GM18498 (cell line): ENCODE measurements at regions not wholly inside any gene's neighbourhood (a gene's known extent, or its start where the extent isn't known, plus 50 kb on each side); places are given as distances from the start of the nearest gene placed in this dataset.

Source experiments
- ATAC-seq: cut with Tn5 transposase; IDR thresholded peaks from one replicate; pipeline ENCODE4 v1.9.1; 2021; ENCODE audit warnings: mild to moderate bottlenecking, moderate library complexity; ENCODE audit not compliant: unreplicated experiment

DNA sequence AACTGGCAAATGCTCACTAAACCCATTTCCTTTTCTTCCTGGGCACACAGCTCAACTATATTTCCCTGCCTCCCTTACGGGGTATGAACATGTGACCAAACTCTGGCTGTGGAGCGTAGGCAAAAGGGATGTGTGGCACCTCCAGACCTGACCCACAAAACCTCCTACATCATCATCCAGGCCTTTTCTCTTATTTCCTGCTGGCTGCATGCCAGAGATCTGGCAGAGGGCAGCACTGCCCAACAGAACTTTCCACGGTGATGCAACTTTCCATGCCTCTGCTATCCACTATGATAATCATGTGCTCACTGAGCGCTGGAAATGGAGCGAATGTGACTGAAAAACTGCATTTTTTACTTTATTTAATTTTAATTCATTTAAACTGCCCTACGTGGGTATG, 99.6 kb upstream of the CACNA1E start:
- ATAC-seq: no peak

DNA sequence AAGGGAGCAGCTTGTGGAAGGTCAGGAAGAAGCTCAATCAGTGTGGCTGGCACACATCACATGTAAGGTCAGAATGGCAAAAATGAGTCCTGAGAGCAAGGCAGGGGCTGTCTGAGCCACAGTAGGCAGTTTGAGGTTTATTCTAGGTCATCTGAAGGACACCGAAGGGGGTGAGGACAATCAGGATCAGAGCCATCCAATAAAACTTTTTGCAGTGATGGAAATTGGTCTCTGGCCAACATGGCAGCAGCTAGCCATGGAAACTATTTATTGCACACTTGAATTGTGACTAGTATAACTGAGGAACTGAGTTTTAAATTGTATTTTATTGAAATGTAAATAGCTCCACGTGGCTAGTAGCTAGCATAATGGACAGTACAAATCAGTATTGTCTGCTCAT, 97.0 kb upstream of the CACNA1E start:
- no peak for ATAC-seq

DNA sequence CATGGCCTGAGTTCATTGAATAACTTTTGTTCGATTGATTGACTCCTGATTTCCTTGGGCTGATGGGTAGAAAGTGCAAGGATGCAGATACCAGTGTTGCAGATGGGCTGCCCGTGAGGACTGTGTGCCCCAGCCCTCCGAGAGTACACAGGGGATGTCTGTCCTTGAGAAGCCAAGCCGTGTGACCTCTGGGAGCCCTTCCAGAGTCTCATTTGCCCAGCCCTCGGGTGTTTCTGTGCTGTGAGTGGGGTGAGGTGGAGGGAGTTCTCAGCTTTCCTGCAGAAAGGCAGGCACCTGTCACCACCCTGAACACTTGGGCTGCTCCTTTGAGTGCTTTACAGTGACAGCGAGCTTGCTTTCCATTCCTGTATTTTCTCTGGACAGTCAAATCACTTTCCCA, 96.4 kb upstream of the CACNA1E start:
- no peak for ATAC-seq

DNA sequence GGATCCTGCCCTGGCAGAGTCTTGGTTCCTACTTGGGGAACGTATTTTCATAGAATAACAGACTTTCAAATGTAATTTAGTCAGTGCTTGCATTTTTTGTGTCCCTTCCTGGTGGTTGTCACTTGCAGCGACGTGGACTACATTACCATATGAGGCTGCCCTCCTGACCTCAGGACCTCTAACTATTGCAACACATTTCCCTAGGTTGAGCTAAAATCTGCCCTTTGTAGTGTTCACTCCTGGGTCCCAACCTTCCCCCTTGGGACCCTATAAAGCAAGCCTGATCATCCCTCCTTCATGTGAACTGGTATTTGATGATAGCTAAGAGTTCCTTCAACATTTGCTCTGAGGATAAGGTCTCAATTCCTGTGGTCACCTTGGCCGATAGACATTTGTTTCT, 95.6 kb upstream of the CACNA1E start:
- ATAC-seq: no peak

DNA sequence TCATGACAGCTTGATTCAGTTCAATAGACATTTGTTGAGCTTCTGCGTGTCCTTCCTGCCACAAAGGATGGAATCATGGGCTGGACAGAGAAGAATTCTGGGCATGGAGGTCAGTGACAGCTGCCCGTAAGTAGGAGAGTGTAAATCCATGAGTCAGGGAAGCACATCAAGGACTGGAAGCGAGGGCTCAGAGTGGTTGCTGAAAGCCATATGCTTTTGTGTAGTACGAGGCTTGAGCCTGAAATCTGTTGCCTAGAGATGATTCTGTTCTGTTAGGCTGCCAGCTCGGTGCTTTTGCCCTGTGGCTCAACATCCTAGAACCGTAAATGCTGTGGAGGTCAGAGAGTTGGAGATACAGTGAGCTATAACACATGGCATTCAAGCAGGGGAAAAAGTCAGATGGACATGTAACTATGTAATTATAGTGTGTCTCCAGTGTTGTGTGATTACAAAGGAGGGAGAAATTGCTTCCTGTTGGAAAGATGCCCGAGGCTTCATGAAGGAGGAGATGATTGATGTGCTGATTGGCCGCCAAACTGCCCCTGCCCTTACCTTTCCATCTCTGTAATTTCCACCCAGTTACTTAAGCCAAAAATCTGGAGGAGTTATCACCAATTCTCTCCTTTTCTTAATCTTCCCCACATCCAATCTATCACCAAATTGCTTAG, 92.8 kb upstream of the CACNA1E start:
- ATAC-seq: no peak

DNA sequence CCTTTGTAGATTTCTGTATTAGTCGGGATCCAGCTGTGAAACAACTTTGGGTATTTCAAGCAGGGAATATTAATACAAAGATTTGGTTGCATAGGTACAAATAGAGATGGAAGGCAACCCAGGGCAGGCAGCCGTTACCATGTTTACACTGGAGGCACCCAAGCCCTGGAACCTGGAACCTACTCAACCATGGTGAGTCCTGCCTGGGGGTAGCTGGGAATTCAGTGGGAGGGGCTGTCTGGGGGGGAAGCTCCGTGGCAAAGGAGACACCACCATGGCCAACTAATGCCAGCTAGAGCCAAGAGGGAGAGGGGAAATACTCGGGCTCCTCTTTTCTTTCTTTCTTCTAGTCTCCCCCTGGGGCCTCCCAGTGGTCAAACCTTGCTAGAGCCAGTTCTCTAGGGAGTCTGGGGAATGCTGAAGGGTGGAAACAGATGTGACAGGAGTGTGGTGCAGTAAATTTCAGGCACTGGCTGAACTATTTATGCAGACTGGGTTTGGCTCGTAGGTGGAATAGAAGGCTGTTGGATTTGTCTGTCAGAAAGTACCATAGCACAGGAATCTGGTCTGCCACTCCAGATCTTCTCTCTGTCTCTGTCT, 91.9 kb upstream of the CACNA1E start:
- no peak for ATAC-seq

DNA sequence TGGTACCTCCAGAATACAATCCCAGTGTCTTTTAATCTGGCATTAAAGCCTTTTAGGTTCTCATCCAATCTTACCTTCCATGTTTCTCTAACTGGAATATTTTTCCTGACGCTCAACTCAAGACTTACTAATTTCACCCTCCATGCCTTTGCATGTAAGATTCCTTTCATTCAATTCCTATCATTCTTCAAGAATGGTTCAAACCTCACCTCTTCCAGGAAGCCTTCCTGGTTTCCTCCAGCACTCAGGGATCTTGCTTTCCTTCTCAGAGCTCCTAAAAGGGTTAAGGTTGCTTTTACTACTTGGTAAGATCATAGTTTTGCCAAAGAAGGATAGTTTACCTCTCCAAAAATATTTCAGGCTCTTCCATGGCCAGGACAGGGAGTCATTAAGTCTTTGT, 91.2 kb upstream of the CACNA1E start:
- ATAC-seq: no peak

DNA sequence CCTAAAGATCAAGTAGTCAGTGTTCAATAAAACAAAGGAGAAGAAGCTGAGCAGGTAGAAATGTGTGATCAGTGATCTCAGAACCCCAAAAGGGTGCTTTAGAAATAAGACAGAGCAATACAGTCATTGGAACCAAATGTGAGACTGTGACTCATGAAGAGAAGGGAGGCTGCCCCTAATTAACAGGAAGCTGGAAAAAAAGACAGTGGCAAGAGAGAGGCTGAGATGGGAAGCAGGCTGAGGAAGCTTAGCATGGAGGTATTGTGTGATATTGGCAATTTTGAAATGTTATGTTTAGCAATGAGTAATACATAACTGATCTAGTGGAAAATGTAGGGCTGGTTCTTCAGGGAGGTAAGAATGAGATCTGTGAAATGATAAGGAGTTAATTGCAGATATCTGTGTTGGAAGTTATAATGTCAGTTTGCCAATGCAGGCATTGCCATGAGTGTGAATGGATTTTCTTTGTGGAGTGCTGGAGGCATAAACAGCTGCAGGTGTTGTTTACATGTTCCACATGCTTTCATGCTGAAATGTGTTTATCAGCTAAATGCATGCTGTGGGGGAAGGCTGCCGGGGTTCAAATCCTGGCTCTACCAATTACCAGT, 90.6 kb upstream of the CACNA1E start:
- ATAC-seq: no peak

DNA sequence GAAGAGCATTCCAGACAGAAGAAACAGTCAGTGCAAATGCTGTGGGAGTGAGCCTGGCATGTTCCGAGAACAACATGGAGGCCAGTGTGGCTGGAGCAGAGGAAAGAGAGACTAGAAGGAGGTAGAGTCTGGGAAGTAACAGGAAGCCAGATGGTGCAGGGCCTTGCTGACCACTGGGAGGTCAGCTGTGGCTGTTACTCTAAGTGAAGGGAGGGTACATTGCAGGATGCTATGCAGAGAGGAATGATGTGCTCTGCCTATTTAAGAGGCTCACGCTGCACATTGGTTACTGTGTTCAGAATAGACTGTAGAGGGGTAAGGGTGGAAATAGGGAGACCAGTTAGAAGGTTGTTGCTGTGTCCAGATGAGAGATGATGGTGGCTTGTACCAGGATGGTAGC, 88.6 kb upstream of the CACNA1E start:
- ATAC-seq: no peak

DNA sequence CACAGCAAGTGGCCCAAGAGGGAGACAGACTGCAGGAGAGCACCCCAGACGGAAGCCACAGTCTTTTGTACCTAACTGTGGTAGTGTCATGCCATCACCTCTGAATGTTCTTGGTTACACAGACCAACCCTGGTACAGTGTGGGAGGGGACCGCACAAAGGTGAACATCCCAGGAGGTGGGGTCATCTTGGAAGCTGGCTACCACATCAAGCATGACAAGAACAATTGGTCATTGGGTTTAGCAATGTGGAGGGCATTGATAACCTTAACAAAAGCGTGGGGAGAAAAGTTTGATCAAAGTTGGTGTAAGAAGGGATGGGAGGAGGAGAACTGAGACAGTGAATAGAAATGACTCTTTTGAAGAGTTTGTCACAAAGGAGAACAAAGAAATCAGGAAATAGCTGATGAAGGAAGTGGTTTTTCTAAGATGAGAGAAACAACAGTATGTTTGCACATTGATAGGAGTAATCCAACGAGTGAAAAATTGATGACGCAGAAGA, 87.1 kb upstream of the CACNA1E start:
- no peak for ATAC-seq

DNA sequence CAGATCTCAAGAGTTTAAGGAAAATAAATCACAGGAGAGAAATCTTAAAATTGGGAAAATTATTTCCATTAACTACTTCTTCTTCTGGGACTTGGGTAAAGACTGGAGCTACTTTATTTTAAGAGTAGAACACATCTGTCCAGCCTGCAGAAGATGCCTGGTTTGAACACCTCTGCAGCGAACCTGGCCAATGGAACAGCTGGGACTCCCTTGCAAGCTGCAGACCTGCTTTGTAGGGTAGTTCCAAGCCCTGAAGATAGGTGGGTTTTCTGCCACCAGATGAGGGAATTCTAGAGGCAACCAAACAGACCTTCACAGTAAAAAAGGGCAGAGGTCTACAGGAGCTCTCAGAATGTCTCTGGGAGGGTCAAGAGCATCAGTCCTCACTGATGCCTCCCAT, 86.5 kb upstream of the CACNA1E start:
- no peak for ATAC-seq

DNA sequence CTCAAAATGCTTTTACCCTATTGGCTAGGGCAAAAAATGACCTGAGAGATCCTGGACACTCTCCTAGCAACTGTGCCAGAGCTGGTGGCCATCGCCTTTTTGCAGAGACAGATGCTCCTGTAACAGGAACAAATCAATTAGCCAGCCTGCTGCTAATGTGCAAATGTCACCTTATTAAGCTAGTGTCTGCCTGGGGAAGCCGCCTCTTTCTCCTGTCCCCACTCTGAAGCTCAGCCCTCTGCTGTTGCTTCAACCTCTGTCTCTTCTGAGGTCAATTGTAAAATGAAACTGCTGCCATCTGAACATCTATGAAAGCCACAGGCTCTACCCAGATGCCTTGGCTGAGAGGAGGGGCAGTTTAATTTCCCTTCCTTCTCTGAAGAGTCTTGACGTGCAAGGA, 85.5 kb upstream of the CACNA1E start:
- peak; percentile 82 for ATAC-seq

DNA sequence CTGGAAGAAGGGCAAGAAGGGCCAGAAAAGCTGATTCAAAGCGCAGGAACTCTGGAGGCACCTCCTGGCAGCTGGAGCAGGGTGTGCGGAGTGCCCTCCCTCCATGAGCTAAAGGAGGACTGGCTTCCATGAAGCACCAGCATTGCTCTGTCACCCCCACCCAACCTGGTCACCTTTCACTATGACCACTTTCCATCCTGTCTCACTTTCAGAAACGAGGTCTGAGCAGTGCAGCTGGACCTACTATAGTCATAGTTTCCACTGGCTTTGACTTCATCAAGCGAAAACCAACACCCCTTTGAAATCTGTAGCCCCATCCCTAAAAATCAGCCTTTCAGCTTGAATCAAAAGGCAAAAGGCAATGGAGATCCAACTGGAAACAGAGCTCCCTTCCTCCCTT, 84.8 kb upstream of the CACNA1E start:
- peak; percentile 81 for ATAC-seq

DNA sequence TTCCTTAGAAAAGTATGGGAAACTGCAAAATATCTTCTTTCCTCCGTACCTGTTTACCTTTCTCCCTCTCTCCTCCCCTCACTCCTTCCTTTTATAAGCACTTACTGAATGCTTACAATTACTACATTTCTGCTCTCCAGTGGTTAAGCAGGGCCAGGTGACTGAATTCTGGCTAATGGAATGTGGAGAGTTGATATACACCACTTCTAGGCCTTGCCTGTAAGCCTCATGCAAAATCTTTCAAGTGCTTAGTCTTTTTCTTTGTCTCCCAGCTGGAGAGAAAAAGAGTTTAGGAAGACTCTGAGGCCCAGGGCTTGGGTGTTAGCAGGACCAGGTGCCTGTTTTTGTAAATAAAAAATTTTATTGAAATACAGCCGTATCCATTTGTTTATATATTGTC, 77.7 kb upstream of the CACNA1E start:
- ATAC-seq: no peak

DNA sequence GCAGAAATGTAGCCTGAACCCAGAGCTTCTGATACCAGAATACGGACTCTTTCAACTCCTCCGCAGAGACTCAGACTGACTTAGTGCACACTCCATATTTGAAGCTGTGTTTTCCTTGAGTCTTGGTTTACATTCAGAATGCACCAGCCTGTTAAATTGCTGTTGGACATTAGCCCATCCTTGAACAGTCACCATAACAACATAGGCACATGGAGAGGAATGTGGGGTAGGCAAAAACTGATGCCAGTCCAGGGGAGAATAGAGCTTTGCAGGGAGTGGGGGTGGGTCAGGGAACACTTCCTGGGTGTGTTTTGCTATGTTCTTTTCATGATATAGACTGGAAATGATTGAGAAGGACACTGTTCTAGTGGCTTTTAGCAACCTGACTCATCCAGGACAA, 76.3 kb upstream of the CACNA1E start:
- no peak for ATAC-seq

DNA sequence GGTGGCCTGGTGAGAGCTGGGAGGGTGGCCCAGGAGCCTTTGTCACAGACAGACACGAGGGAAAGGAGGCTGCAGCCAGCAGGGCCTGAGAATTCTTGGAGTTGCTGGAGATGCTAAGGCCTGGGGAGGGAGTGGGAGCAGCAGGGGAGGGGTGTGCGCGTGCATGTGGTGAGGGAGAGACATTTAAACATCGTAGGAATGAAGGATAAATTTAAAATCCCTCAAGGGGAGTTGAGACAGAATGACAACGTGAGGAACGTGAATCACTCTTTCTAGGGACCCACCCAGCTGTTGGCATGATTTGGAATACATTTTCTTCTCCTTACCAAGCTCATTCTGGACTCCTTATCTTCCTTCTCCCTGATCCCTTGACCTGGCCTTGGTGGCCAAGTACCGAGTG, 73.3 kb upstream of the CACNA1E start:
- no peak for ATAC-seq

DNA sequence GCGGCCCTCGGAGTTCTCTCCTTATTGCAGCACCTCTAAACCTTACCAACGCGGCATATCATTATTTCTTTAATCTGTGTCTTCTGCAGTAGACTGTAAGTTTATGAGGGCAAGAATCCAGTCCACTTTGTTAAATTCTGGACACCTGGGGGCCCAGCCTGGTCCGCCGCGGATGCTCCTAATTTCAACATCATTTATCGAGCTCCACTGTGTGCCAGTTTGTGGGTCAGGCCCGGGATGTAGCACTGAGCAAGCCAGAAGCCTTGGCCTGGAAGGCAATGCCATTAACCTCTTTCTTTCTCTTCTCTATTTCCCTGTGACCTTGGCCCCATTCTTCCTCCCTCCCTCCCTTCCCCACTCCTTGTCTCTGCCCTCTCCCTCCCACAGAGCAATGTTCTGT, 70.6 kb upstream of the CACNA1E start:
- ATAC-seq: no peak

DNA sequence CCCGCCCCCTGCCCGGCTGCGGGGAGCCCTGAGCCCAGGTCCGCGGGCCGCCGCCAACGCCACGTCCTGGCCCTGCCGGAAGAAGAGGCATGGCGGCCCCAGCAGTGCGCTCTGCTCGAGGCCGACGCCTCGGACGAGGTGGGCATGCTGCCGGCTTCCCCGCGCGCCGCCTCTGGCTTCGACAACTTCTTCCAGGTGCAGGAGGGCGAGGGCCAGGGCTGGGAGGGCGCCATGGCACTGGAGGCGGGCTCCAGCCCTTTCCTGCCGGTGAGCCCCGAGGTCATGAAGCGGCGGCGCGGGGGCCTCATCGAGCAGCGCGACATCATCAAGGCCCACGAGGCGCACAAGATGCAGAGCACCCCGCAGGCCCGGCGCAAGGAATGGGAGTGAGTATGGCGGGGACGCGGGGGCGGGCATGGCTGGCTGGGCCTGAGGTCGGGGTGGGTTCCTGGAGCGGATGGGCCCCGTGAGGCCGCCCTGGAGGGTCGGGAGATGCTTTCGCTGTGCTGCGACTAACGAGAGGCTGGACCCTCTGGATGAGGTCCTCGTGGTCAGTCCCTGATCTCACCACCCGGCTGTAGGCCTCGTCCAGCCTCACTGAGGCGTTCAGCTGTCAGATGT, 70.0 kb upstream of the CACNA1E start:
- ATAC-seq: no peak

DNA sequence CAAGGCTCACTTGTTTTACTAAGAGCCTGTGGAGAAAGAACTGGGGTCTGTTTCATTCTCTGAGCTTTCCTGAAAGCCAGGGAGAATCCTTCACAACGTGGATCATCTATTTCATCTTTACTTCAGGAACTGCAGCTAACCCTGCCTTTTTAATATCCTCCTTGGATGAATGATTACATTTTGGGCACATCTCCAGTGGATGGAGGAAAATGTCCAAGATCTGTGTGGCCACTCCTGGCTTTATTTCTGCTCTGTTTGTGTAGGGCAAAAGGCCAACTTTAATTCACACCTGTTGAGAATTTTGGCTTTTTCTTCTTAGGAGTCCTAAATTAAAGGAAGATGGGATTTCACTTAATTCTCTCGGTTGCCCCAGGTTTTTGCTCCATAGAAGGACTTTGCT, 69.5 kb upstream of the CACNA1E start:
- ATAC-seq: no peak

DNA sequence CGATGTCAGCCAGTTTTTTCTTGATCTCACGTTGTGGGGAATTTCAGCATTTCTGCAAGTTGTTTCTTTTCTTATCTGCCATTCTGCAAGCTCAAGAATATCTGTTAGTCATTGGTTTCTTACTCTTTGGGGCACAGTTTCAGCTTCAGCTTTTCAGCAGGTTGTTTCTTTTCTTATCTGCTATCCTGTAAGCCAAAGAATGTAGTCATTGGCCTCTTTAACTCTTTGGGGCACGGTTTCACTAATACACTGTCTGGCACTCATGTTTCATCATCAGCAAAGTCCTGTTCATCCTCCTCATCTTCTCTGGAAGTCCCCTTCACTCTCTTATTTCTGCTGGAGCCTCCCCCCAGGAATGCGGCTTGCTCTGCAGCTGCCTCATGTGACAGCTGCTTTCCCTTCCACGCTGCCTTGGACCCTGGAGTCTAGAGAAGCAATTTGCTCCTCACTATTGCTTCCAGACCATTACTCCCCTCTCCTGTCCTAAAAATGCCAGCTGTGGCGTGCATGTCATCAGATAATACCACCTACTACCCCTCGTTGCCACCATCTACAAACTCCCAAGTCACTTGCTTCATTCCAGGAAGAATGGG, 67.0 kb upstream of the CACNA1E start:
- ATAC-seq: no peak

DNA sequence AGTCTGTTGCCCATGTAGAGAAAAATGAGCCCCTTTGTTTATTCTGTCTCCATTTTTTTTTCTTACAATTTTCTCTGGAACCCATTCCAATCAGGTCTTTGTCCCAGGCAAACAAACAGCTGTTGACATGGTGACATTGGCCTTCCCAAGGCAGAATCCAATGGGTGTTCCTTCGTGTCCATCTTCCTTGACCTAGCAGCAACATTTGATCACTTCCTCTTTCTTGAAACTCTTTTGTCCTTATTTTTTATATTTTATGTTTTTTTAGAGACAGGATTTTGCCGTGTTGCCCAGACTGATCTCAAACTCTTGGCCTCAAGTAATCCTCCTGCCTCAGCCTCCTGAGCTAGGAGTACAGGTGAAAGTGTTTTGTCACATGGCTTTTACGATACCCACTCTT, 65.4 kb upstream of the CACNA1E start:
- no peak for ATAC-seq
